A673 (cell line): ENCODE measurements at regions not wholly inside any gene's neighbourhood (a gene's known extent, or its start where the extent isn't known, plus 50 kb on each side); places are given as distances from the start of the nearest gene placed in this dataset.

Source experiments
- BruUV-seq: library from RNA; stranded (reverse); fragments of 400-500 nt; replicated peaks from 2 replicates; lab custom pipeline; 2021; lab: Mats Ljungman, UMichigan
- CTCF ChIA-PET: fragments of 300-600 bp; sonication (Branson Sonifier 250); formaldehyde crosslinking; loops from one replicate; lab custom pipeline; 2022; ENCODE audit warnings: antibody characterized with exemption; lab: Charles Lee
- POLR2A ChIA-PET: fragments of 300-600 bp; sonication (Branson Sonifier 250); formaldehyde crosslinking; loops from one replicate; lab custom pipeline; 2022; ENCODE audit warnings: antibody characterized with exemption; ENCODE audit not compliant: low non-redundant PET; lab: Charles Lee
- DNase-seq: peaks from one replicate; pipeline ENCODE4 v3.0.0-alpha.2; 2015; ENCODE audit warnings: low spot score
- H3K27ac ChIP-seq: fragments of 200-600 bp; sonication (generic); 2 replicates; pipeline ENCODE4 v1.5.1; 2016; ENCODE audit warnings: mixed run types, low read depth, mild to moderate bottlenecking, mixed read lengths, antibody characterized with exemption, low read length; ENCODE audit not compliant: poor library complexity, severe bottlenecking
- H3K27me3 ChIP-seq: fragments of 200-600 bp; sonication (generic); replicated peaks from 2 replicates; pipeline ENCODE4 v1.6.1; 2017; ENCODE audit warnings: mixed run types, low read depth, mild to moderate bottlenecking, mixed read lengths, antibody characterized with exemption, low read length; ENCODE audit not compliant: insufficient read depth, poor library complexity
- H3K36me3 ChIP-seq: fragments of 200-600 bp; sonication (generic); 2 replicates; pipeline ENCODE4 v1.6.1; 2016; ENCODE audit warnings: mixed run types, mild to moderate bottlenecking, mixed read lengths, antibody characterized with exemption, low read length; ENCODE audit not compliant: insufficient read depth, poor library complexity, severe bottlenecking
- H3K4me1 ChIP-seq: fragments of 200-600 bp; sonication (generic); 2 replicates; pipeline ENCODE4 v1.6.1; 2017; ENCODE audit warnings: mixed run types, mild to moderate bottlenecking, mixed read lengths, antibody characterized with exemption, low read length; ENCODE audit not compliant: insufficient read depth, poor library complexity, severe bottlenecking
- H3K4me3 ChIP-seq: fragments of 200-600 bp; sonication (generic); 2 replicates; pipeline ENCODE4 v1.5.1; 2016; ENCODE audit warnings: low read depth, mixed run types, mild to moderate bottlenecking, mixed read lengths, low read length; ENCODE audit not compliant: poor library complexity, severe bottlenecking
- H3K9me3 ChIP-seq: fragments of 200-600 bp; sonication (generic); 2 replicates; pipeline ENCODE4 v1.6.1; 2016; ENCODE audit warnings: mixed run types, low read depth, mild to moderate bottlenecking, mixed read lengths, antibody characterized with exemption, low read length; ENCODE audit not compliant: poor library complexity, severe bottlenecking
- EZH2 ChIP-seq: fragments of 200-600 bp; sonication (generic); IDR thresholded peaks from 2 replicates; pipeline ENCODE4 v1.6.1; 2017; ENCODE audit warnings: borderline replicate concordance, low read depth, mild to moderate bottlenecking, mixed read lengths, antibody characterized with exemption, low read length; ENCODE audit not compliant: poor library complexity, severe bottlenecking
- intact Hi-C: fragments of 100-400 bp; cut with micrococcal nuclease; formaldehyde crosslinking; loops from one replicate; pipeline ENCODE4 v1.10.0; 2022; ENCODE audit not compliant: unreplicated experiment
- TF ChIP-seq, protein P1 (sequence below): fragments of 300-800, 200-600 bp; sonication (generic); conservative IDR thresholded peaks from 2 replicates; pipeline ENCODE4 v1.5.1; 2017; ENCODE audit warnings: low read depth, mild to moderate bottlenecking, antibody characterized with exemption, low read length, moderate library complexity, mixed read lengths

DNA sequence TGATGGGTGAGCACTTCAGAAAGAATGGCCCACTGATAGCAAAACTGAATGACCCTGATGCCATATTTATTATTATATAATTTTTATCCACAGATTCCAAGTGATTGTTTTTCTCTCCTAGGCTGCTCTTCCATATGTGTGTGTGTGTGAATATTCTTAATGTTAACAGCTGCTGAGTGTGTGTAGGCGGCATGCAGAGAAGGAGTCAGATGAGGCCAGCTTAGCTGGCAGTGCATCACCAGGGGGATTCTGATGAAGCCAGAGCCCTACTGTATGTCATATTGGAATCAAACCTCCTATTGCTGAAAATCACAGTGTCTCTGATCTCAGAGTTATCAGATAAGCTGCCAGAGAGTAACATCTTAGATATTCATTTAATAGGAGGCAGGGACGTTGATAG is 177.1 kb downstream of the DMAC1 start:
- CTCF ChIA-PET, result no interaction called here
- intact Hi-C loops, result no loop called here
- POLR2A ChIA-PET, result no interaction called here

DNA sequence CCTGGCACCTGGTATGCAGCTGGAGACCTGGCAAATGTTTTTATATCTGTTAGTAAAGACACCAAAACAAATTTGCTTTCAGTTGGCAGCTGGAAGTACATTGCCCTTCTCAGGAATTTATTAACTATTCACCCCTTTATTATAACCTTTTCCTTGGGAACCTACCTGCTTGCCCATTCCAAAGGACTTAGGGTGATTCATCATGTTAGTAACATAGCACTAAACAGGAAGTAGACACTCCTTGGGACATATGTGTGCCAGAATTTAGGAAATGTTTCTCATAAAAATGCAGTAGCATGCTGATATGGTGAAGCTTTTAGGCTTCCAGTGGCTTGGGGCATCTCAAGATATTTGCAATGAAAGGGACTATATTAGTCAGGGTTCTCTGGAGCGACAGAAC is 184.2 kb downstream of the DMAC1 start:
- no TSS peak for BruUV-seq
- TF ChIP-seq EZH2, result no peak
- TF ChIP-seq, protein P1, sequence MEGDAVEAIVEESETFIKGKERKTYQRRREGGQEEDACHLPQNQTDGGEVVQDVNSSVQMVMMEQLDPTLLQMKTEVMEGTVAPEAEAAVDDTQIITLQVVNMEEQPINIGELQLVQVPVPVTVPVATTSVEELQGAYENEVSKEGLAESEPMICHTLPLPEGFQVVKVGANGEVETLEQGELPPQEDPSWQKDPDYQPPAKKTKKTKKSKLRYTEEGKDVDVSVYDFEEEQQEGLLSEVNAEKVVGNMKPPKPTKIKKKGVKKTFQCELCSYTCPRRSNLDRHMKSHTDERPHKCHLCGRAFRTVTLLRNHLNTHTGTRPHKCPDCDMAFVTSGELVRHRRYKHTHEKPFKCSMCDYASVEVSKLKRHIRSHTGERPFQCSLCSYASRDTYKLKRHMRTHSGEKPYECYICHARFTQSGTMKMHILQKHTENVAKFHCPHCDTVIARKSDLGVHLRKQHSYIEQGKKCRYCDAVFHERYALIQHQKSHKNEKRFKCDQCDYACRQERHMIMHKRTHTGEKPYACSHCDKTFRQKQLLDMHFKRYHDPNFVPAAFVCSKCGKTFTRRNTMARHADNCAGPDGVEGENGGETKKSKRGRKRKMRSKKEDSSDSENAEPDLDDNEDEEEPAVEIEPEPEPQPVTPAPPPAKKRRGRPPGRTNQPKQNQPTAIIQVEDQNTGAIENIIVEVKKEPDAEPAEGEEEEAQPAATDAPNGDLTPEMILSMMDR, result no peak
- POLR2A ChIA-PET, result no interaction called here

More for the DNA sequence above, 177.1 kb downstream of the DMAC1 start:
- H3K27me3 ChIP-seq, result no peaks in the 10 kb centered on the region
- no peak for DNase-seq
- TF ChIP-seq, protein P1, result no peak
- no peak for TF ChIP-seq EZH2
- H3K9me3 ChIP-seq, result no peaks in the 10 kb centered on the region
- H3K4me3 ChIP-seq, result no peak overlapping the region
- no TSS peak for BruUV-seq
- H3K36me3 ChIP-seq, result no peaks in the 10 kb centered on the region
- H3K27ac ChIP-seq, result no peak overlapping the region
- H3K4me1 ChIP-seq, result no peaks in the 10 kb centered on the region

DNA sequence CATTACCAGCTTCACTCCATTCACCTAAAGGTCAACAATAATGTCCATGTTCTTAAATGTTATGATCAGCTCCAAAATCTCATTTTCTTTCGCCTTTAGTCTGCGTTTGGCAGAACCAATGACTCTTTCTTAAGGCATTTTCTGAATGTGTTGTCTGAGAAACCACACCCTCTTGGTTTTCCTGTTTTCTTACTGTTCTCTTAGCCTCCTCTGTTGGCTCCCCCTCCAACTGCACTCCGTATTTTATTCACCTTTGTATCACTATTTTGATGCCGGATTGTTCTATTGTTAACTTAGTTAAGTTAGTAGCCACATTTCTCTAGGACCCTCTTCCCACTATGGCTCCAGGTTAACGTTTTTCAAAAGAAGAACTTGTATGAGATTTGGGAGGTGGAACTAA is 185.6 kb downstream of the DMAC1 start:
- H3K4me3 ChIP-seq, result no peak overlapping the region
- no peak overlapping the region for H3K27ac ChIP-seq
- ChIA-PET POLR2A (no interaction called here), CTCF (no interaction called here)
- H3K36me3 ChIP-seq, result no peaks in the 10 kb centered on the region
- H3K4me1 ChIP-seq, result no peaks in the 10 kb centered on the region
- no peak for DNase-seq
- BruUV-seq, result no TSS peak
- TF ChIP-seq, protein P1, result no peak
- no peak for TF ChIP-seq EZH2
- intact Hi-C loops, result no loop called here
- no peaks in the 10 kb centered on the region for H3K9me3 ChIP-seq
- H3K27me3 ChIP-seq, result peaks cover 24% of the 10 kb centered on the region

More for the DNA sequence above, 184.2 kb downstream of the DMAC1 start:
- Histone ChIP-seq H3K27ac (no peak overlapping the region), H3K36me3 (no peaks in the 10 kb centered on the region), H3K4me3 (no peak overlapping the region), H3K9me3 (no peaks in the 10 kb centered on the region), H3K4me1 (no peaks in the 10 kb centered on the region), H3K27me3 (peaks cover 11% of the 10 kb centered on the region)
- CTCF ChIA-PET, result no interaction called here
- intact Hi-C loops, result no loop called here
- DNase-seq, result no peak
